HG03378 (cell line): ENCODE measurements at regions not wholly inside any gene's neighbourhood (a gene's known extent, or its start where the extent isn't known, plus 50 kb on each side); places are given as distances from the start of the nearest gene placed in this dataset.

Experiments
- ATAC-seq: cut with Tn5 transposase; IDR thresholded peaks from one replicate; pipeline ENCODE4 v1.9.1; 2021; ENCODE audit warnings: mild to moderate bottlenecking, moderate library complexity; ENCODE audit not compliant: unreplicated experiment

GRCh38 chr20:50297498-50298376, 107.1 kb downstream of the CEBPB start:
- ATAC-seq: no peak

GRCh38 chr20:50298554-50299324, 108.1 kb downstream of the CEBPB start:
- no peak for ATAC-seq

GRCh38 chr20:50299325-50299629, 108.6 kb downstream of the CEBPB start:
- no peak for ATAC-seq

GRCh38 chr20:50301165-50301564, 110.5 kb downstream of the CEBPB start:
- no peak for ATAC-seq

GRCh38 chr20:50301712-50302111, 111.1 kb downstream of the CEBPB start:
- ATAC-seq: no peak

GRCh38 chr20:50302341-50303057, 111.9 kb downstream of the CEBPB start:
- no peak for ATAC-seq

GRCh38 chr20:50303573-50304500, 113.2 kb downstream of the CEBPB start:
- no peak for ATAC-seq

- no peak for ATAC-seq
These were observed 113.8 kb downstream of the CEBPB start for GRCh38 chr20:50304501-50304856.

- ATAC-seq: no peak
These were observed 114.4 kb downstream of the CEBPB start for GRCh38 chr20:50304923-50305635.

GRCh38 chr20:50305636-50306477, 115.2 kb downstream of the CEBPB start:
- ATAC-seq: no peak

GRCh38 chr20:50306478-50307423, 116.1 kb downstream of the CEBPB start:
- no peak for ATAC-seq

- no peak for ATAC-seq
These were observed 117.5 kb downstream of the CEBPB start for GRCh38 chr20:50308166-50308512.

GRCh38 chr20:50308513-50309279, 118.1 kb downstream of the CEBPB start:
- ATAC-seq: no peak

- no peak for ATAC-seq
These were observed 118.7 kb downstream of the CEBPB start for GRCh38 chr20:50309280-50309763.

- ATAC-seq: no peak
These were observed 119.4 kb downstream of the CEBPB start for GRCh38 chr20:50309764-50310672.

GRCh38 chr20:50310673-50311051, 120.0 kb downstream of the CEBPB start:
- no peak for ATAC-seq
